IMR-90 (cell line): ENCODE measurements at regions not wholly inside any gene's neighbourhood (a gene's known extent, or its start where the extent isn't known, plus 50 kb on each side); places are given as distances from the start of the nearest gene placed in this dataset.

Source experiments
- ATAC-seq: fragments of 200-7000 bp; cut with Tn5 transposase; 2 replicates; pipeline ENCODE4 v1.9.1; 2020; ENCODE audit warnings: low read depth, mild to moderate bottlenecking, moderate library complexity
- BruUV-seq: library from RNA; stranded (reverse); fragments of 400-500 nt; replicated peaks from 2 replicates; lab custom pipeline; 2021; lab: Mats Ljungman, UMichigan
- CTCF ChIA-PET: fragments of 300-600 bp; formaldehyde crosslinking; extraction: SDS; loops from one replicate; lab custom pipeline; 2021; ENCODE audit warnings: antibody characterized with exemption; lab: Yijun Ruan, JAX
- POLR2A ChIA-PET: fragments of 300-600 bp; sonication (Branson Sonifier 250); formaldehyde crosslinking; loops from one replicate; lab custom pipeline; 2022; ENCODE audit warnings: antibody characterized with exemption; ENCODE audit not compliant: unreplicated experiment; lab: Charles Lee
- DNase-seq: peaks from one replicate; pipeline ENCODE4 v3.0.0; 2013
- H2AFZ ChIP-seq: replicated peaks from 2 replicates; pipeline ENCODE3; 2013; ENCODE audit warnings: low read length, mild to moderate bottlenecking; ENCODE audit not compliant: poor library complexity
- H2AK5ac ChIP-seq: 2 replicates; pipeline ENCODE4 v1.6.1; 2013; ENCODE audit warnings: low read depth, low read length, inconsistent platforms
- H2AK9ac ChIP-seq: replicated peaks from 2 replicates; pipeline ENCODE3; 2013; ENCODE audit warnings: mild to moderate bottlenecking, low read depth, low read length, moderate library complexity; ENCODE audit not compliant: poor library complexity
- H2BK120ac ChIP-seq: 2 replicates; pipeline ENCODE4 v1.6.1; 2013; ENCODE audit warnings: low read depth, low read length, inconsistent platforms
- H2BK15ac ChIP-seq: 3 replicates; pipeline ENCODE4 v1.6.1; 2013; ENCODE audit warnings: low read depth, low read length, inconsistent platforms
- H2BK20ac ChIP-seq: 2 replicates; pipeline ENCODE4 v1.6.1; 2013; ENCODE audit warnings: low read depth, mild to moderate bottlenecking, inconsistent platforms, low read length, moderate library complexity
- H2BK5ac ChIP-seq: 2 replicates; pipeline ENCODE4 v1.6.1; 2013; ENCODE audit warnings: mild to moderate bottlenecking, low read depth, low read length, inconsistent platforms; ENCODE audit not compliant: poor library complexity, severe bottlenecking
- H3K14ac ChIP-seq: replicated peaks from 2 replicates; pipeline ENCODE4 v1.6.1; 2013; ENCODE audit warnings: low read depth, low read length, inconsistent platforms
- H3K18ac ChIP-seq: 2 replicates; pipeline ENCODE4 v1.6.1; 2013; ENCODE audit warnings: low read depth, low read length, control low read depth
- H3K23ac ChIP-seq: 2 replicates; pipeline ENCODE4 v1.6.1; 2013; ENCODE audit warnings: low read depth, low read length, inconsistent platforms
- H3K27ac ChIP-seq: 2 replicates; pipeline ENCODE4 v1.5.1; 2013; ENCODE audit warnings: mild to moderate bottlenecking, control low read depth, low read length; ENCODE audit not compliant: insufficient read depth
- H3K27me3 ChIP-seq: 2 replicates; pipeline ENCODE4 v1.6.1; 2013; ENCODE audit warnings: low read length; ENCODE audit not compliant: control insufficient read depth, insufficient read depth
- H3K36me3 ChIP-seq: 2 replicates; pipeline ENCODE4 v1.6.1; 2013; ENCODE audit warnings: low read length, mixed read lengths; ENCODE audit not compliant: control insufficient read depth, insufficient read depth
- H3K4ac ChIP-seq: 2 replicates; pipeline ENCODE4 v1.6.1; 2013; ENCODE audit warnings: low read depth, low read length, inconsistent platforms
- H3K4me1 ChIP-seq: 2 replicates; pipeline ENCODE4 v1.6.1; 2013; ENCODE audit warnings: low read length, mixed read lengths; ENCODE audit not compliant: control insufficient read depth, insufficient read depth
- H3K4me2 ChIP-seq: 2 replicates; pipeline ENCODE4 v1.6.1; 2013; ENCODE audit warnings: low read depth, mild to moderate bottlenecking, control low read depth, low read length, moderate library complexity
- H3K4me3 ChIP-seq: 2 replicates; pipeline ENCODE4 v1.5.1; 2013; ENCODE audit warnings: low read depth, mild to moderate bottlenecking, control low read depth, low read length, moderate library complexity; ENCODE audit not compliant: insufficient read depth
- H3K56ac ChIP-seq: 2 replicates; pipeline ENCODE4 v1.6.1; 2013; ENCODE audit warnings: low read length, inconsistent platforms; ENCODE audit not compliant: insufficient read depth; ENCODE audit errors: extremely low read depth
- H3K79me1 ChIP-seq, 2 experiments: 2 replicates each; pipeline ENCODE4 v1.6.1; 2013; ENCODE audit warnings: low read length in 2 of 2, inconsistent platforms in 1 of 2, low read depth in 1 of 2
- H3K9ac ChIP-seq: 2 replicates; pipeline ENCODE4 v1.6.1; 2013; ENCODE audit warnings: low read depth, low read length, control low read depth
- H3K9me1 ChIP-seq: 2 replicates; pipeline ENCODE4 v1.6.1; 2013; ENCODE audit warnings: low read length, inconsistent platforms; ENCODE audit not compliant: insufficient read depth
- H3K9me3 ChIP-seq: 2 replicates; pipeline ENCODE4 v1.6.1; 2013; ENCODE audit warnings: low read length; ENCODE audit not compliant: control insufficient read depth, insufficient read depth
- H4K20me1 ChIP-seq: 2 replicates; pipeline ENCODE4 v1.6.1; 2013; ENCODE audit warnings: low read length, inconsistent platforms; ENCODE audit not compliant: insufficient read depth
- H4K5ac ChIP-seq: 2 replicates; pipeline ENCODE4 v1.6.1; 2013; ENCODE audit warnings: mild to moderate bottlenecking, low read depth, low read length, control low read depth
- H4K8ac ChIP-seq, 2 experiments: 2 replicates each; pipeline ENCODE4 v1.6.1; 2013; ENCODE audit warnings: low read depth in 2 of 2, low read length in 2 of 2, control low read depth in 1 of 2, inconsistent platforms in 1 of 2
- H4K91ac ChIP-seq: 2 replicates; pipeline ENCODE4 v1.6.1; 2013; ENCODE audit warnings: low read depth, low read length, inconsistent platforms; ENCODE audit not compliant: insufficient read depth
- BHLHE40 ChIP-seq: fragments of 150-350 bp; IDR thresholded peaks from 2 replicates; pipeline ENCODE4 v1.6.1; 2016; ENCODE audit warnings: mild to moderate bottlenecking, low read depth, low read length
- CHD1 ChIP-seq: IDR thresholded peaks from 2 replicates; pipeline ENCODE4 v1.6.1; 2012; ENCODE audit warnings: low read depth, low read length, improper control_type of control experiment
- NFE2L2 ChIP-seq: fragments of 150-350 bp; IDR thresholded peaks from 2 replicates; pipeline ENCODE4 v1.6.1; 2016; ENCODE audit warnings: low read depth, mild to moderate bottlenecking, low read length
- RAD21 ChIP-seq: IDR thresholded peaks from 2 replicates; pipeline ENCODE4 v1.6.1; 2012; ENCODE audit warnings: low read length, improper control_type of control experiment
- RFX5 ChIP-seq: IDR thresholded peaks from 2 replicates; pipeline ENCODE4 v1.8.0; 2012; ENCODE audit warnings: low read depth, mild to moderate bottlenecking, low read length, moderate library complexity
- SMC3 ChIP-seq: fragments of 150-350 bp; IDR thresholded peaks from 2 replicates; pipeline ENCODE4 v1.6.1; 2016; ENCODE audit warnings: low read depth, mild to moderate bottlenecking, antibody characterized with exemption, low read length, moderate library complexity
- WGBS, 2 experiments: methylation state at CpG; one replicate each; pipeline versions ENCODE4 v1.1.5 to v1.1.7; 2013; ENCODE audit warnings: missing lambda C conversion rate in 2 of 2; ENCODE audit not compliant: insufficient read length in 1 of 2; ENCODE audit errors: extremely low coverage in 2 of 2; 5-methylcytosine and 5-hydroxymethylcytosine counted together
- dilution Hi-C: fragments of 300-500 bp; cut with HindIII; formaldehyde crosslinking; loops from one replicate; pipeline ENCODE4 v1.14.3; 2018; ENCODE audit warnings: low sequenced_read_pairs; ENCODE audit not compliant: unreplicated experiment
- in situ Hi-C: fragments of 300-500 bp; cut with MboI; formaldehyde crosslinking; loops from 3 replicates; pipeline ENCODE4 v1.14.3; 2019; ENCODE audit warnings: low sequenced_read_pairs, inconsistent platforms, mixed read lengths
- intact Hi-C: fragments of 100-400 bp; cut with micrococcal nuclease; formaldehyde crosslinking; loops from 2 replicates; pipeline ENCODE4 v1.10.0; 2022
- TF ChIP-seq, protein P1 (sequence below): fragments of 150-350 bp; IDR thresholded peaks from 2 replicates; pipeline ENCODE4 v1.6.1; 2016; ENCODE audit warnings: low read depth, mild to moderate bottlenecking, low read length, moderate library complexity, borderline replicate concordance

DNA sequence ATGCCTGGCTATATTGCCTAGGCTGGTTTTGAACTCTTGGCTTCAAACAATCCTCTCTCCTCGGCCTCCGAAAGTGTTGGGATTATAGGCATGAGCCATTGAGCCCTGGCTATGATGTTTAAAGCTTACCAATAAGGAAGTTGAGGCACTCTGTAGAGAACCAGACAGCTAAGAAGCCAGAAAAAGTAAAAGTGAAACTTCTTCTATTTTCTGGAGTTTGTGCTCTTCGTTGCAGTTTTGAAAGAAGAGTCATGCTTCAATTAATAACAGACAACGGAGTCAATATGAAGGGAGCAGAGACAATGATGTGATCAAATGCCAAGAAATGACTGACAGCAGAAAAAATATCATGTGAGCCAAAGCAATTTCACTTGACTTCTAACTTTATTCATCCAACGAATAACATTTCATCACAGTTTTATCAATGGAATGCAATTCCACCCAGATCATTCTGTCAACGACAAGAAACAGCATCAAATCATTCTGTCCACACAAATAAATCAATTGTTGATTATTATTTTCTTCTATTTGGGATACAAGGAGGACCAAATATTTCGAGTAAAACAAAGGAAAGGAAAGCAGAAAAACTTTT, 175.5 kb upstream of the CELF4 start:
- WGBS, 2 experiments = no CpG with 5 or more reads among the region's 7 CpGs
- H4K5ac ChIP-seq = no peak overlapping the region
- no peak overlapping the region for H2AFZ ChIP-seq
- H3K4me2 ChIP-seq = no peak overlapping the region
- H3K36me3 ChIP-seq = no peaks in the 10 kb centered on the region
- H3K23ac ChIP-seq = no peak overlapping the region
- H3K14ac ChIP-seq = no peak overlapping the region
- no peak overlapping the region for H3K18ac ChIP-seq
- CTCF ChIA-PET = interaction anchor here (0.6 kb wide), 1 partner anchor 238 kb away, joined by 9 read pairs; no protein-coding TSS in a partner anchor
- H3K4ac ChIP-seq = no peak overlapping the region
- TF ChIP-seq, protein P1, sequence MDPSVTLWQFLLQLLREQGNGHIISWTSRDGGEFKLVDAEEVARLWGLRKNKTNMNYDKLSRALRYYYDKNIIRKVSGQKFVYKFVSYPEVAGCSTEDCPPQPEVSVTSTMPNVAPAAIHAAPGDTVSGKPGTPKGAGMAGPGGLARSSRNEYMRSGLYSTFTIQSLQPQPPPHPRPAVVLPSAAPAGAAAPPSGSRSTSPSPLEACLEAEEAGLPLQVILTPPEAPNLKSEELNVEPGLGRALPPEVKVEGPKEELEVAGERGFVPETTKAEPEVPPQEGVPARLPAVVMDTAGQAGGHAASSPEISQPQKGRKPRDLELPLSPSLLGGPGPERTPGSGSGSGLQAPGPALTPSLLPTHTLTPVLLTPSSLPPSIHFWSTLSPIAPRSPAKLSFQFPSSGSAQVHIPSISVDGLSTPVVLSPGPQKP = no peak
- no peak for TF ChIP-seq RAD21
- TF ChIP-seq CHD1 = no peak
- TF ChIP-seq BHLHE40 = no peak
- no peak for TF ChIP-seq RFX5
- no peak for TF ChIP-seq NFE2L2
- no peak for TF ChIP-seq SMC3
- H3K56ac ChIP-seq = no peak overlapping the region
- in situ Hi-C loops = no loop called here
- no peaks in the 10 kb centered on the region for H4K20me1 ChIP-seq
- no peak overlapping the region for H2AK9ac ChIP-seq
- H4K8ac ChIP-seq = no peak overlapping the region
- no peak overlapping the region for H2AK5ac ChIP-seq
- H2BK20ac ChIP-seq = no peak overlapping the region
- no peak for DNase-seq
- no peaks in the 10 kb centered on the region for H3K27me3 ChIP-seq
- H2BK15ac ChIP-seq = no peak overlapping the region
- H3K27ac ChIP-seq = no peak overlapping the region
- H3K9ac ChIP-seq = no peak overlapping the region
- H3K9me3 ChIP-seq = peaks cover 4% of the 10 kb centered on the region; the same call in 1 of the 2 replicates
- no peaks in the 10 kb centered on the region for H3K79me1 ChIP-seq
- no peak for ATAC-seq
- no peak overlapping the region for H2BK5ac ChIP-seq
- POLR2A ChIA-PET = no interaction called here
- no peaks in the 10 kb centered on the region for H3K9me1 ChIP-seq
- H2BK120ac ChIP-seq = no peak overlapping the region
- intact Hi-C loops = no loop called here
- dilution Hi-C loops = no loop called here
- BruUV-seq = no TSS peak
- no peak overlapping the region for H3K4me3 ChIP-seq
- H3K4me1 ChIP-seq = no peaks in the 10 kb centered on the region
- H4K91ac ChIP-seq = no peak overlapping the region
